Keratinocyte (primary cell): ENCODE measurements at regions not wholly inside any gene's neighbourhood (a gene's known extent, or its start where the extent isn't known, plus 50 kb on each side); places are given as distances from the start of the nearest gene placed in this dataset.

Source experiments
- DNase-seq: peaks from one replicate; pipeline ENCODE4 v3.0.0-alpha.2; 2011; ENCODE audit warnings: low read depth, missing footprints, low spot score
- FAIRE-seq: peaks from 2 replicates; lab custom pipeline; 2011; peaks lifted over from hg19 to GRCh38; lab: Jason Lieb, UNC
- H2AFZ ChIP-seq: 2 replicates; pipeline ENCODE4 v1.6.0; 2012; ENCODE audit warnings: low read length, control low read depth, inconsistent platforms; ENCODE audit not compliant: control insufficient read depth
- H3K27ac ChIP-seq: 2 replicates; pipeline ENCODE4 v1.5.1; 2011; ENCODE audit warnings: low read length; ENCODE audit not compliant: control insufficient read depth, insufficient read depth
- H3K27me3 ChIP-seq: 3 replicates; pipeline ENCODE4 v1.6.0; 2011; ENCODE audit warnings: low read length; ENCODE audit not compliant: control insufficient read depth, insufficient read depth; ENCODE audit errors: extremely low read depth
- H3K36me3 ChIP-seq, 2 experiments: 2 replicates in 1 of 2; 3 replicates in 1 of 2; pipeline ENCODE4 v1.5.1; 2011; ENCODE audit warnings: low read length in 2 of 2, mild to moderate bottlenecking in 1 of 2; ENCODE audit not compliant: control insufficient read depth in 2 of 2, insufficient read depth in 2 of 2; ENCODE audit errors: extremely low read depth in 1 of 2
- H3K4me1 ChIP-seq: 3 replicates; pipeline ENCODE4 v1.5.1; 2011; ENCODE audit warnings: low read length; ENCODE audit not compliant: control insufficient read depth, insufficient read depth; ENCODE audit errors: extremely low read depth
- H3K4me2 ChIP-seq: 3 replicates; pipeline ENCODE4 v1.6.0; 2011; ENCODE audit warnings: low read depth, low read length; ENCODE audit not compliant: control insufficient read depth, insufficient read depth; ENCODE audit errors: extremely low read depth
- H3K4me3 ChIP-seq, 3 experiments: fragments of 200-600 bp in 1 of 3; sonication (generic) in 1 of 3; 2 replicates in 2 of 3; 3 replicates in 1 of 3; pipeline ENCODE4 v1.5.1; 2011 to 2016; ENCODE audit warnings: low read length in 3 of 3, mild to moderate bottlenecking in 3 of 3, control low read depth in 2 of 3, inconsistent platforms in 1 of 3, low read depth in 1 of 3, mixed read lengths in 1 of 3, mixed run types in 1 of 3, moderate library complexity in 1 of 3; ENCODE audit not compliant: control insufficient read depth in 2 of 3, insufficient read depth in 2 of 3; ENCODE audit errors: extremely low read depth in 1 of 3
- H3K79me2 ChIP-seq: 2 replicates; pipeline ENCODE4 v1.6.0; 2012; ENCODE audit warnings: low read length; ENCODE audit not compliant: control insufficient read depth, insufficient read depth
- H3K9ac ChIP-seq: 3 replicates; pipeline ENCODE4 v1.6.0; 2011; ENCODE audit warnings: low read length; ENCODE audit not compliant: control insufficient read depth, insufficient read depth; ENCODE audit errors: extremely low read depth
- H3K9me1 ChIP-seq: 3 replicates; pipeline ENCODE4 v1.6.0; 2011; ENCODE audit warnings: low read length; ENCODE audit not compliant: control insufficient read depth, insufficient read depth; ENCODE audit errors: extremely low read depth
- H3K9me3 ChIP-seq: 2 replicates; pipeline ENCODE4 v1.5.1; 2012; ENCODE audit warnings: low read depth, low read length; ENCODE audit not compliant: control insufficient read depth
- H4K20me1 ChIP-seq: 3 replicates; pipeline ENCODE4 v1.6.0; 2011; ENCODE audit warnings: low read length; ENCODE audit not compliant: control insufficient read depth, insufficient read depth; ENCODE audit errors: extremely low read depth
- EZH2 ChIP-seq: IDR thresholded peaks from one replicate; pipeline ENCODE4 v1.6.1; 2012; ENCODE audit warnings: inconsistent platforms, mild to moderate bottlenecking, low read length, moderate library complexity
- dilution Hi-C: fragments of 300-500 bp; cut with MboI; formaldehyde crosslinking; loops from one replicate; pipeline ENCODE4 v1.7.0; 2020; ENCODE audit warnings: low sequenced_read_pairs; ENCODE audit not compliant: extremely low pct_ligation_motif_present
- TF ChIP-seq, protein P1 (sequence below), 3 experiments: IDR thresholded peaks in 1 of 3; conservative IDR thresholded peaks in 1 of 3; optimal IDR thresholded peaks in 1 of 3; 2 replicates in 2 of 3; 3 replicates in 1 of 3; pipeline versions ENCODE3 to v1.5.1; 2011; ENCODE audit warnings: low read length in 3 of 3, mild to moderate bottlenecking in 3 of 3, moderate library complexity in 2 of 3, control low read depth in 1 of 3, inconsistent platforms in 1 of 3; ENCODE audit not compliant: insufficient read depth in 2 of 3; ENCODE audit errors: extremely low read depth in 1 of 3

- Histone ChIP-seq H3K36me3 (no peaks in the 10 kb centered on the region), H3K27ac (no peak overlapping the region), H3K4me1 (no peaks in the 10 kb centered on the region), H2AFZ (peak overlapping the region; percentile 35), H4K20me1 (no peaks in the 10 kb centered on the region), H3K4me2 (peak overlapping the region; percentile 23), H3K79me2 (no peaks in the 10 kb centered on the region), H3K9me3 (no peaks in the 10 kb centered on the region), H3K9me1 (no peaks in the 10 kb centered on the region), H3K27me3 (no peaks in the 10 kb centered on the region), H3K9ac (no peak overlapping the region), H3K4me3 (no peak overlapping the region)
- peak; percentile 94 for FAIRE-seq
- DNase-seq: peak; percentile 50
- no peak for TF ChIP-seq EZH2
- TF ChIP-seq, protein P1, sequence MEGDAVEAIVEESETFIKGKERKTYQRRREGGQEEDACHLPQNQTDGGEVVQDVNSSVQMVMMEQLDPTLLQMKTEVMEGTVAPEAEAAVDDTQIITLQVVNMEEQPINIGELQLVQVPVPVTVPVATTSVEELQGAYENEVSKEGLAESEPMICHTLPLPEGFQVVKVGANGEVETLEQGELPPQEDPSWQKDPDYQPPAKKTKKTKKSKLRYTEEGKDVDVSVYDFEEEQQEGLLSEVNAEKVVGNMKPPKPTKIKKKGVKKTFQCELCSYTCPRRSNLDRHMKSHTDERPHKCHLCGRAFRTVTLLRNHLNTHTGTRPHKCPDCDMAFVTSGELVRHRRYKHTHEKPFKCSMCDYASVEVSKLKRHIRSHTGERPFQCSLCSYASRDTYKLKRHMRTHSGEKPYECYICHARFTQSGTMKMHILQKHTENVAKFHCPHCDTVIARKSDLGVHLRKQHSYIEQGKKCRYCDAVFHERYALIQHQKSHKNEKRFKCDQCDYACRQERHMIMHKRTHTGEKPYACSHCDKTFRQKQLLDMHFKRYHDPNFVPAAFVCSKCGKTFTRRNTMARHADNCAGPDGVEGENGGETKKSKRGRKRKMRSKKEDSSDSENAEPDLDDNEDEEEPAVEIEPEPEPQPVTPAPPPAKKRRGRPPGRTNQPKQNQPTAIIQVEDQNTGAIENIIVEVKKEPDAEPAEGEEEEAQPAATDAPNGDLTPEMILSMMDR (optimal IDR thresholded peaks at IDR 0.05 in 1 of 3, IDR thresholded peaks at IDR 0.05 in 1 of 3, conservative IDR thresholded peaks at IDR 0.05 in 1 of 3; ENCODE audit: extremely low read depth in 1 of 3, insufficient read depth in 2 of 3, low read length in 3 of 3): peak; percentile 83 to 89 (median 84)
- dilution Hi-C loops: no loop called here
Observed at GRCh38 chr7:113421696-113422330, 303.5 kb upstream of the SMIM30 start.

DNA sequence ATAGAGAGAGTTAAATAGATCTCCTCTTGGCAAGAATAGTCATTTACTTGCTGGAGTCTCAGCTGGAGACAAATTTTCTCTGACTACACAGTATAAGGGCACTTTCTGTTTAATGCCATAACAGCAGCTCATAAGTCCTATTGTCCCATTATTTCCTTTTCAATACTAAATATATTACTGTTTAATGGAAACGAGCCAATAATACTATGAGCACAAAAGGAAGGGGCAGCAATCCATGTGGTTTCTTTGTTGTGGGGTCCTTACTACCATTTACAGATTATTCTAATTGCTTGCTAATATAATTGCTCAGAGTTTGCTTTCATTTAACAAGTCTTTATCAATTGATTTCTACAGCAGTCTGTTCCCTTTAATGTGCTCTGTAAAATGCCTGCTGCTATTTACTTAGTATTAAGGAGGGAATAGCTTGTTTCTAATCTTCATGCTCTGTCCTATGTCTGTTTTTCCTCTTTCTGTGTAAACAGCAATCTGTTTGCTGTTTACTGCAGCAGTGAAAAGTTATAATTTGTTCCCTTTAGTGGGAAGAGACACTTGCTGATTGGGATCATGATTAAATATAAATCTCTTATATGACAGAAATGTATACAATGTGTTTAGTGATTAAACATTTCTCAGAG, 296.2 kb upstream of the SMIM30 start:
- H2AFZ ChIP-seq: no peak overlapping the region
- H3K4me2 ChIP-seq: no peak overlapping the region
- dilution Hi-C loops: no loop called here
- TF ChIP-seq EZH2: no peak
- TF ChIP-seq, protein P1 (optimal IDR thresholded peaks at IDR 0.05 in 1 of 3, IDR thresholded peaks at IDR 0.05 in 1 of 3, conservative IDR thresholded peaks at IDR 0.05 in 1 of 3; ENCODE audit: extremely low read depth in 1 of 3, insufficient read depth in 2 of 3, low read length in 3 of 3): no peak
- H3K79me2 ChIP-seq: no peaks in the 10 kb centered on the region
- H3K9me3 ChIP-seq: no peaks in the 10 kb centered on the region
- H3K27ac ChIP-seq: no peak overlapping the region
- no peak overlapping the region for H3K9ac ChIP-seq
- H3K36me3 ChIP-seq: no peaks in the 10 kb centered on the region
- H3K4me1 ChIP-seq: no peaks in the 10 kb centered on the region
- H3K9me1 ChIP-seq: no peaks in the 10 kb centered on the region
- no peaks in the 10 kb centered on the region for H3K27me3 ChIP-seq
- H3K4me3 ChIP-seq: no peak overlapping the region
- H4K20me1 ChIP-seq: no peaks in the 10 kb centered on the region
- DNase-seq (no peak), FAIRE-seq (no peak)
